PC-3 (cell line): ENCODE measurements at regions not wholly inside any gene's neighbourhood (a gene's known extent, or its start where the extent isn't known, plus 50 kb on each side); places are given as distances from the start of the nearest gene placed in this dataset.

Source experiments
- ATAC-seq: fragments of 200-7000 bp; cut with Tn5 transposase; 2 replicates; pipeline ENCODE4 v1.9.1; 2020; ENCODE audit warnings: mild to moderate bottlenecking, moderate library complexity
- BruUV-seq: library from RNA; stranded (reverse); fragments of 400-500 nt; replicated peaks from 2 replicates; lab custom pipeline; 2021; lab: Mats Ljungman, UMichigan
- CTCF ChIA-PET: fragments of 300-600 bp; sonication (Branson Sonifier 250); formaldehyde crosslinking; loops from one replicate; lab custom pipeline; 2022; ENCODE audit warnings: antibody characterized with exemption; lab: Charles Lee
- POLR2A ChIA-PET: fragments of 300-600 bp; sonication (Branson Sonifier 250); formaldehyde crosslinking; loops from one replicate; lab custom pipeline; 2022; ENCODE audit warnings: antibody characterized with exemption; ENCODE audit not compliant: unreplicated experiment; lab: Charles Lee
- DNase-seq: peaks from one replicate; pipeline ENCODE4 v3.0.0-alpha.2; 2015
- H2AFZ ChIP-seq: fragments of 300-600 bp; sonication (generic); 2 replicates; pipeline ENCODE4 v1.6.0; 2016; ENCODE audit warnings: antibody characterized with exemption, low read length
- H3F3A ChIP-seq: fragments of 300-600 bp; sonication (generic); one replicate; pipeline ENCODE4 v1.6.0; 2017; ENCODE audit warnings: antibody characterized with exemption, low read length, control low read depth, mild to moderate bottlenecking; ENCODE audit not compliant: unreplicated experiment
- H3K27ac ChIP-seq: fragments of 300-600 bp; sonication (generic); 2 replicates; pipeline ENCODE4 v1.5.1; 2016; ENCODE audit warnings: mild to moderate bottlenecking, low read length
- H3K27me3 ChIP-seq: fragments of 300-600 bp; sonication (generic); 2 replicates; pipeline ENCODE4 v1.6.1; 2016; ENCODE audit warnings: low read length, mixed read lengths
- H3K36me3 ChIP-seq: fragments of 300-600 bp; sonication (generic); 2 replicates; pipeline ENCODE4 v1.6.1; 2016; ENCODE audit warnings: low read depth, mixed run types, low read length, mixed read lengths
- H3K4me1 ChIP-seq: fragments of 300-600 bp; sonication (generic); 2 replicates; pipeline ENCODE4 v1.5.1; 2016; ENCODE audit warnings: low read length; ENCODE audit not compliant: insufficient read depth
- H3K4me2 ChIP-seq: fragments of 300-600 bp; sonication (generic); 2 replicates; pipeline ENCODE4 v1.6.0; 2016; ENCODE audit warnings: low read length
- H3K4me3 ChIP-seq: fragments of 300-600 bp; sonication (generic); 2 replicates; pipeline ENCODE4 v1.5.1; 2016; ENCODE audit warnings: mild to moderate bottlenecking, low read length, mixed read lengths
- H3K79me2 ChIP-seq: fragments of 300-600 bp; sonication (generic); 2 replicates; pipeline ENCODE4 v1.6.1; 2017; ENCODE audit warnings: low read length, mixed read lengths
- H3K9ac ChIP-seq: fragments of 300-600 bp; sonication (generic); 2 replicates; pipeline ENCODE4 v1.6.0; 2016; ENCODE audit warnings: mild to moderate bottlenecking, low read length
- H3K9me2 ChIP-seq: fragments of 300-600 bp; sonication (generic); replicated peaks from 2 replicates; pipeline ENCODE4 v1.6.1; 2016; ENCODE audit warnings: mixed run types, low read length, mixed read lengths
- H3K9me3 ChIP-seq: fragments of 300-600 bp; sonication (generic); 2 replicates; pipeline ENCODE4 v1.6.1; 2016; ENCODE audit warnings: low read length, mixed read lengths
- H4K20me1 ChIP-seq: fragments of 300-600 bp; sonication (generic); 2 replicates; pipeline ENCODE4 v1.6.1; 2016; ENCODE audit warnings: low read length, mixed read lengths
- CTCF ChIP-seq: fragments of 300-600 bp; sonication (generic); conservative IDR thresholded peaks from 2 replicates; pipeline ENCODE4 v1.5.1; 2017; ENCODE audit warnings: antibody characterized with exemption, low read depth, mild to moderate bottlenecking, low read length
- EZH2 ChIP-seq: fragments of 300-600 bp; sonication (generic); IDR thresholded peaks from one replicate; pipeline ENCODE4 v1.6.1; 2017; ENCODE audit warnings: antibody characterized with exemption, mild to moderate bottlenecking, low read length; ENCODE audit not compliant: unreplicated experiment
- EZH2phosphoT487 ChIP-seq: fragments of 300-600 bp; sonication (generic); IDR thresholded peaks from 2 replicates; pipeline ENCODE4 v1.6.1; 2018; ENCODE audit warnings: mild to moderate bottlenecking, antibody characterized with exemption, low read length, borderline replicate concordance
- intact Hi-C: fragments of 100-400 bp; cut with micrococcal nuclease; formaldehyde crosslinking; loops from 2 replicates; pipeline ENCODE4 v1.9.0; 2023

GRCh38 chr7:155229548-155230168, 68.0 kb upstream of the INSIG1 start:
- H2AFZ ChIP-seq = 0 out of 2 replicates have a peak overlapping the region, but pooled peaks have one; percentile 11
- H3K79me2 ChIP-seq = no peaks in the 10 kb centered on the region
- POLR2A ChIA-PET = interaction anchor here (0.6 to 0.9 kb wide), 2 partner anchors 24 to 68 kb away, joined by 3 to 12 read pairs; partner anchors contain the start of gene INSIG1
- CTCF ChIA-PET = no interaction called here
- H3K9ac ChIP-seq = peak overlapping the region; percentile 63
- no peak for DNase-seq
- BruUV-seq = TSS peak; percentile 97
- peak; percentile 10; the same call in 1 of the 2 replicates for ATAC-seq
- peak overlapping the region; percentile 83 for H3K27ac ChIP-seq
- H3K9me2 ChIP-seq = no peaks in the 10 kb centered on the region
- no peaks in the 10 kb centered on the region for H3K9me3 ChIP-seq
- no peak for TF ChIP-seq CTCF
- TF ChIP-seq EZH2phosphoT487 = no peak
- no peak for TF ChIP-seq EZH2
- peak overlapping the region; percentile 57 for H3K4me2 ChIP-seq
- H3K36me3 ChIP-seq = no peaks in the 10 kb centered on the region
- no peak overlapping the region for H3K4me3 ChIP-seq
- no peaks in the 10 kb centered on the region for H3K27me3 ChIP-seq
- peaks cover 29% of the 10 kb centered on the region for H3K4me1 ChIP-seq
- no peaks in the 10 kb centered on the region for H4K20me1 ChIP-seq
- H3F3A ChIP-seq = no peaks in the 10 kb centered on the region
- intact Hi-C loops = loop anchor here (1.0 to 5.0 kb wide), 3 partner anchors 24 to 302 kb away; partner anchors contain the start of gene INSIG1

- Histone ChIP-seq H2AFZ (0 out of 2 replicates have a peak overlapping the region, but pooled peaks have one; percentile 11), H3K4me2 (peak overlapping the region; percentile 57), H3K9me3 (no peaks in the 10 kb centered on the region), H3K79me2 (no peaks in the 10 kb centered on the region), H3K27ac (peak overlapping the region; percentile 83), H3K4me1 (peaks cover 34% of the 10 kb centered on the region), H3F3A (no peaks in the 10 kb centered on the region), H3K9me2 (no peaks in the 10 kb centered on the region), H3K9ac (peak overlapping the region; percentile 63), H3K4me3 (no peak overlapping the region), H3K36me3 (no peaks in the 10 kb centered on the region), H4K20me1 (no peaks in the 10 kb centered on the region), H3K27me3 (no peaks in the 10 kb centered on the region)
- TF ChIP-seq EZH2phosphoT487 (no peak), EZH2 (no peak), CTCF (no peak)
- DNase-seq (peak; percentile 98), ATAC-seq (peak; percentile 99)
- intact Hi-C loops = loop anchor here (1.0 to 5.0 kb wide), 3 partner anchors 25 to 303 kb away; partner anchors contain the start of gene INSIG1
- POLR2A ChIA-PET = interaction anchor here (0.6 to 0.9 kb wide), 2 partner anchors 24 to 67 kb away, joined by 3 to 12 read pairs; partner anchors contain the start of gene INSIG1
- CTCF ChIA-PET = interaction anchor here (0.6 kb wide), 2 partner anchors 12 to 41 kb away, joined by 3 to 6 read pairs; no protein-coding TSS in a partner anchor
- no TSS peak for BruUV-seq
Measured at GRCh38 chr7:155230169-155230593, 67.5 kb upstream of the INSIG1 start.

GRCh38 chr7:155231241-155231800, 66.4 kb upstream of the INSIG1 start:
- Histone ChIP-seq H3K79me2 (no peaks in the 10 kb centered on the region), H3K27ac (peak overlapping the region; percentile 81), H3K4me1 (peaks cover 44% of the 10 kb centered on the region), H3K9me3 (no peaks in the 10 kb centered on the region), H4K20me1 (no peaks in the 10 kb centered on the region), H2AFZ (no peak overlapping the region), H3K4me2 (no peak overlapping the region), H3K36me3 (no peaks in the 10 kb centered on the region), H3K4me3 (no peak overlapping the region), H3F3A (no peaks in the 10 kb centered on the region), H3K9me2 (no peaks in the 10 kb centered on the region), H3K9ac (peak overlapping the region; percentile 37; the same call in 1 of the 2 replicates), H3K27me3 (no peaks in the 10 kb centered on the region)
- ATAC-seq = no peak
- POLR2A ChIA-PET = no interaction called here
- TF ChIP-seq CTCF (no peak), EZH2 (no peak)
- BruUV-seq = no TSS peak
- CTCF ChIA-PET = no interaction called here
- intact Hi-C loops = loop anchor here (5.0 kb wide), 1 partner anchor 304 kb away; no protein-coding TSS in a partner anchor
- DNase-seq = no peak
